A673 (cell line): ENCODE measurements at regions not wholly inside any gene's neighbourhood (a gene's known extent, or its start where the extent isn't known, plus 50 kb on each side); places are given as distances from the start of the nearest gene placed in this dataset.

Experiments
- EZH2 ChIP-seq: fragments of 200-600 bp; sonication (generic); IDR thresholded peaks from 2 replicates; pipeline ENCODE4 v1.6.1; 2017; ENCODE audit warnings: borderline replicate concordance, low read depth, mild to moderate bottlenecking, mixed read lengths, antibody characterized with exemption, low read length; ENCODE audit not compliant: poor library complexity, severe bottlenecking
- TF ChIP-seq, protein P1 (sequence below): fragments of 300-800, 200-600 bp; sonication (generic); conservative IDR thresholded peaks from 2 replicates; pipeline ENCODE4 v1.5.1; 2017; ENCODE audit warnings: low read depth, mild to moderate bottlenecking, antibody characterized with exemption, low read length, moderate library complexity, mixed read lengths

DNA sequence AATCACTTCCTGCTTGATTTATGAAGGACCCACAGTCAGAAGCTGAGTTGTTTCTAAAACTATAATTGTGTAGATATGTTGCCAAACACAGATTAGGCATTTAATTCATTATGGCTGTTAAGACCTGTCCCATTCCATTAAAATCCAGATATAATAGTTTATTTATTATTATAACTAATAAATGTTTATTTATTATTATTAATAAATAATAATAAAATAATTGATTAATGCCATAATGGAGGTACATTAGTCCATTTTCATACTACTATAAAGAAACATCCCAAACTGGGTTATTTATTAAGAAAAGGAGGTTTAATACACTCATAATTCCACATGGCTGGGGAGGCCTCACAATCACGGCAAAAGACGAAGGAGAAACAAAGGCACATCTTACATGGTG is 1240.9 kb downstream of the CDH11 start:
- TF ChIP-seq, protein P1, sequence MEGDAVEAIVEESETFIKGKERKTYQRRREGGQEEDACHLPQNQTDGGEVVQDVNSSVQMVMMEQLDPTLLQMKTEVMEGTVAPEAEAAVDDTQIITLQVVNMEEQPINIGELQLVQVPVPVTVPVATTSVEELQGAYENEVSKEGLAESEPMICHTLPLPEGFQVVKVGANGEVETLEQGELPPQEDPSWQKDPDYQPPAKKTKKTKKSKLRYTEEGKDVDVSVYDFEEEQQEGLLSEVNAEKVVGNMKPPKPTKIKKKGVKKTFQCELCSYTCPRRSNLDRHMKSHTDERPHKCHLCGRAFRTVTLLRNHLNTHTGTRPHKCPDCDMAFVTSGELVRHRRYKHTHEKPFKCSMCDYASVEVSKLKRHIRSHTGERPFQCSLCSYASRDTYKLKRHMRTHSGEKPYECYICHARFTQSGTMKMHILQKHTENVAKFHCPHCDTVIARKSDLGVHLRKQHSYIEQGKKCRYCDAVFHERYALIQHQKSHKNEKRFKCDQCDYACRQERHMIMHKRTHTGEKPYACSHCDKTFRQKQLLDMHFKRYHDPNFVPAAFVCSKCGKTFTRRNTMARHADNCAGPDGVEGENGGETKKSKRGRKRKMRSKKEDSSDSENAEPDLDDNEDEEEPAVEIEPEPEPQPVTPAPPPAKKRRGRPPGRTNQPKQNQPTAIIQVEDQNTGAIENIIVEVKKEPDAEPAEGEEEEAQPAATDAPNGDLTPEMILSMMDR = no peak
- no peak for TF ChIP-seq EZH2
